ENCODE measurements at regions not wholly inside any gene's neighbourhood (a gene's known extent, or its start where the extent isn't known, plus 50 kb on each side); places are given as distances from the start of the nearest gene placed in this dataset.

DNA sequence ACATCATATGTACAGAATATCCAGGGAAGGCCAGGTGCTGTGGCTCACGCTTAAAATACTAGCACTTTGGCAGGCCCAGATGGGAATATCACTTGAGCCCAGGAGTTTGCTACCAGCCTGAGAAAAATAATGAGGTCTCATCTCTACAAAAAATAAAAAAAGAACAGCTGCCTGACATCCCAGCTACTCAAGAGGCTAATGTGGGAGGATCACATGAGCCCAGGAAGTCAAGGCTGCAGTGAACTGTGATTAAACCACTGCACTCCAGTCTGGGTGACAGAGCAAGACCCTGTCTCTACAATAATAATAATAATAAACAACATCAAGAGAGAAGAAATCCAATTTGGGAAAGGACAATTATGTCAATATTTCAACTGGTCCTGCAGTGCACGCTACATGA is 1433.9 kb downstream of the CDY2B start:
- H4K5ac ChIP-seq (ENCODE audit: insufficient read length, low read depth, low read length) = no peak overlapping the region
- TF ChIP-seq CTBP2 (IDR thresholded peaks at IDR 0.05; ENCODE audit: borderline replicate concordance, insufficient read depth, insufficient read length, low read length) (no peak), POU5F1 (IDR thresholded peaks at IDR 0.05; ENCODE audit: low read depth, low read length) (no peak), ZNF274 (IDR thresholded peaks at IDR 0.05; ENCODE audit: borderline replicate concordance, extremely low read depth, low read length) (no peak), FOSL1 (IDR thresholded peaks at IDR 0.05; ENCODE audit: insufficient read depth, low read depth, low read length) (no peak), RNF2 (IDR thresholded peaks at IDR 0.05; ENCODE audit: borderline replicate concordance, low read depth, low read length, missing control alignments, poor library complexity, severe bottlenecking) (no peak), BCL11A (IDR thresholded peaks at IDR 0.05; ENCODE audit: low read depth in 2 of 2, low read length in 2 of 2) (no peak), BRCA1 (IDR thresholded peaks at IDR 0.05; ENCODE audit: low read depth, low read length) (no peak), CEBPB (IDR thresholded peaks at IDR 0.05; ENCODE audit: low read depth, low read length) (no peak), GTF2F1 (IDR thresholded peaks at IDR 0.05; ENCODE audit: borderline replicate concordance, low read depth, low read length) (no peak), POLR2A (IDR thresholded peaks at IDR 0.05; ENCODE audit: control extremely low read depth in 1 of 2, low read depth in 2 of 2, low read length in 2 of 2) (no peak), GABPA (IDR thresholded peaks at IDR 0.05; ENCODE audit: borderline replicate concordance, insufficient read depth, low read length) (no peak), KDM4A (IDR thresholded peaks at IDR 0.05; ENCODE audit: low read depth, low read length, severe bottlenecking) (no peak), TBP (IDR thresholded peaks at IDR 0.05; ENCODE audit: low read depth, low read length) (no peak), BACH1 (IDR thresholded peaks at IDR 0.05; ENCODE audit: low read length) (no peak)
- TF ChIP-seq, protein P1, sequence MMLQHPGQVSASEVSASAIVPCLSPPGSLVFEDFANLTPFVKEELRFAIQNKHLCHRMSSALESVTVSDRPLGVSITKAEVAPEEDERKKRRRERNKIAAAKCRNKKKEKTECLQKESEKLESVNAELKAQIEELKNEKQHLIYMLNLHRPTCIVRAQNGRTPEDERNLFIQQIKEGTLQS (IDR thresholded peaks at IDR 0.05; ENCODE audit: insufficient read depth, low read depth, low read length) = no peak

More for the DNA sequence above, 1433.9 kb downstream of the CDY2B start:
- 93% methylated on average over 2 of the region's 2 CpGs; no CpG with 5 or more reads in 1 of the 2 experiments for WGBS, 2 experiments (ENCODE audit: extremely low coverage in 1 of 2, insufficient coverage in 1 of 2, insufficient read length in 1 of 2, insufficient replicate concordance in 2 of 2, low coverage in 1 of 2, low lambda C conversion rate in 2 of 2, missing lambda C conversion rate in 1 of 2)
- Histone ChIP-seq H4K8ac (ENCODE audit: extremely low read depth, insufficient read depth, low read length) (no peak overlapping the region), H3K79me1 (ENCODE audit: low read depth, low read length) (no peaks in the 10 kb centered on the region), H3K4me3 (ENCODE audit: extremely low read depth in 1 of 4, insufficient read depth in 2 of 4, low read depth in 3 of 4, low read length in 4 of 4) (no peak overlapping the region), H2AK5ac (ENCODE audit: low read depth, low read length) (no peak overlapping the region), H2BK5ac (ENCODE audit: low read depth, low read length) (no peak overlapping the region), H3K4me2 (ENCODE audit: insufficient read depth in 1 of 2, low read depth in 2 of 2, low read length in 2 of 2) (no peak overlapping the region), H3K14ac (ENCODE audit: insufficient read length) (no peak overlapping the region), H3K9me3 (ENCODE audit: insufficient read depth in 2 of 2, low read depth in 1 of 2, low read length in 1 of 2) (no peaks in the 10 kb centered on the region), H3K18ac (ENCODE audit: extremely low read depth, low read length) (no peak overlapping the region), H3K27ac (ENCODE audit: low read depth, low read length) (no peak overlapping the region), H2BK12ac (ENCODE audit: low read depth, low read length) (no peak overlapping the region), H3K23me2 (ENCODE audit: low read depth, low read length) (no peaks in the 10 kb centered on the region), H3K27me3 (replicated peaks in 1 of 4; ENCODE audit: control insufficient read depth in 3 of 4, extremely low read depth in 1 of 4, insufficient read depth in 3 of 4, low read length in 3 of 4) (no peaks in the 10 kb centered on the region), H3K4me1 (replicated peaks in 1 of 4; ENCODE audit: control insufficient read depth in 3 of 4, insufficient read depth in 4 of 4, low read length in 3 of 4) (no peaks in the 10 kb centered on the region), H2BK20ac (ENCODE audit: low read length) (no peak overlapping the region), H4K91ac (replicated peaks; ENCODE audit: insufficient read length, low read length) (no peak overlapping the region), H2BK120ac (replicated peaks; ENCODE audit: low read depth, low read length) (no peak overlapping the region), H2AFZ (ENCODE audit: low read length) (no peak overlapping the region), H3K56ac (replicated peaks; ENCODE audit: insufficient read length, low read depth, low read length) (no peak overlapping the region), H3K9ac (replicated peaks in 1 of 4; ENCODE audit: extremely low read depth in 1 of 4, low read depth in 3 of 4, low read length in 3 of 4) (no peak overlapping the region), H3K79me2 (ENCODE audit: control insufficient read depth in 1 of 2, insufficient read depth in 2 of 2, low read length in 2 of 2) (no peaks in the 10 kb centered on the region), H2BK15ac (ENCODE audit: low read length) (no peak overlapping the region), H3K4ac (replicated peaks; ENCODE audit: insufficient read length, low read depth, low read length) (no peak overlapping the region), H3K36me3 (ENCODE audit: control insufficient read depth in 2 of 4, insufficient read depth in 4 of 4, low read length in 3 of 4) (no peaks in the 10 kb centered on the region), H3K23ac (ENCODE audit: insufficient read length) (no peak overlapping the region), H4K20me1 (replicated peaks in 1 of 2; ENCODE audit: control insufficient read depth in 1 of 2, insufficient read depth in 2 of 2, low read length in 2 of 2) (no peaks in the 10 kb centered on the region)
- DNase-seq (ENCODE audit: low read depth in 1 of 2, low spot score in 2 of 2) (no peak), FAIRE-seq (no peak)
- CTCF ChIA-PET (ENCODE audit: partially characterized antibody) = no interaction called here
- POLR2A ChIA-PET (ENCODE audit: partially characterized antibody) = no interaction called here
